ENCODE measurements at regions not wholly inside any gene's neighbourhood (a gene's known extent, or its start where the extent isn't known, plus 50 kb on each side); places are given as distances from the start of the nearest gene placed in this dataset.

DNA sequence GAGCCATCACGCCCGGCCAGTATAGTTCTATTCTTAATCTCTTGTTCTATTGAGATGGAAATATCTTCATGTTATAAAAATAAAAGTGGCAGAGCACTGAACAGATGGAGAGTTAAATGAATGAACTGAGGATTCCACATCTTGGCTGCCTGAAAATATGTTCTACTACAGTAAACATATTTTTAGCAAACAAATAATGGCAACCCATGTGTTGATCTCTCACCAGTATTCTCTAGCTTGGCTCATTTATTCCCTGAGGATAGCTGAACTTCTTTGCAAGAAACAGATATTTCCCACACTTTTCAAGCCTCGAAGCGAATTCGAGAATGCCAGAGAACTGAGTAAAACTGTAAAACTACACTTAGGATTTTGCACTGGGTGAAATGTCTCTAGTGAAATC, 58.9 kb downstream of the DIRAS3 start:
- no peaks in the 10 kb centered on the region for H3K36me3 ChIP-seq (ENCODE audit: control insufficient read depth, insufficient read depth, low read length)
- no peaks in the 10 kb centered on the region for H3K4me1 ChIP-seq (ENCODE audit: control insufficient read depth, insufficient read depth, low read length)
- no peaks in the 10 kb centered on the region for H3K27me3 ChIP-seq (ENCODE audit: control insufficient read depth, insufficient read depth, low read length)
- H3K9me3 ChIP-seq (ENCODE audit: control insufficient read depth, insufficient read depth, low read length) = peaks cover 7% of the 10 kb centered on the region
- no peak overlapping the region for H3K27ac ChIP-seq (ENCODE audit: low read depth, low read length)
- H3K9ac ChIP-seq (ENCODE audit: low read depth, low read length) = no peak overlapping the region
- no peak overlapping the region for H3K4me3 ChIP-seq (ENCODE audit: low read depth, low read length)

DNA sequence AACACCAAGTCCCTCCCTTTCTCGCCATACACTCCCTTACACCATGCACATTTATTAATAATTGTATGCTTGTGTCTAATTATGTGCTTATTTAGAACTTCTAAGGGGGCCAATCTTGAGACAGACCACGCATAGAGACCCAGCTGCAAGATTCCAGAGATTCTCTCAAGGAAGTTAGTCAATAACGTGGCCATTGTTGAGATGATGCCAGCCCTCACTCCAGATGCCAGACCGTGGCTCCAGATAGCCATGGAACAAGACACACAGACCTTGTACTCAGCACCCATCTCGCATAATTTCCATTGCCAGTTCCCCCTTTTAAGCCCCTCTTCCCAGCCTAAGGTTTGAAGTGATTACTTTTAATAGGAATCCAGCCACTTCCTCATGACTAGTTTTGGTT, 62.4 kb downstream of the DIRAS3 start:
- Histone ChIP-seq H3K27ac (ENCODE audit: low read depth, low read length) (no peak overlapping the region), H3K36me3 (ENCODE audit: control insufficient read depth, insufficient read depth, low read length) (no peaks in the 10 kb centered on the region), H3K9ac (ENCODE audit: low read depth, low read length) (no peak overlapping the region), H3K27me3 (ENCODE audit: control insufficient read depth, insufficient read depth, low read length) (no peaks in the 10 kb centered on the region), H3K4me3 (ENCODE audit: low read depth, low read length) (no peak overlapping the region), H3K4me1 (ENCODE audit: control insufficient read depth, insufficient read depth, low read length) (no peaks in the 10 kb centered on the region), H3K9me3 (ENCODE audit: control insufficient read depth, insufficient read depth, low read length) (no peaks in the 10 kb centered on the region)

DNA sequence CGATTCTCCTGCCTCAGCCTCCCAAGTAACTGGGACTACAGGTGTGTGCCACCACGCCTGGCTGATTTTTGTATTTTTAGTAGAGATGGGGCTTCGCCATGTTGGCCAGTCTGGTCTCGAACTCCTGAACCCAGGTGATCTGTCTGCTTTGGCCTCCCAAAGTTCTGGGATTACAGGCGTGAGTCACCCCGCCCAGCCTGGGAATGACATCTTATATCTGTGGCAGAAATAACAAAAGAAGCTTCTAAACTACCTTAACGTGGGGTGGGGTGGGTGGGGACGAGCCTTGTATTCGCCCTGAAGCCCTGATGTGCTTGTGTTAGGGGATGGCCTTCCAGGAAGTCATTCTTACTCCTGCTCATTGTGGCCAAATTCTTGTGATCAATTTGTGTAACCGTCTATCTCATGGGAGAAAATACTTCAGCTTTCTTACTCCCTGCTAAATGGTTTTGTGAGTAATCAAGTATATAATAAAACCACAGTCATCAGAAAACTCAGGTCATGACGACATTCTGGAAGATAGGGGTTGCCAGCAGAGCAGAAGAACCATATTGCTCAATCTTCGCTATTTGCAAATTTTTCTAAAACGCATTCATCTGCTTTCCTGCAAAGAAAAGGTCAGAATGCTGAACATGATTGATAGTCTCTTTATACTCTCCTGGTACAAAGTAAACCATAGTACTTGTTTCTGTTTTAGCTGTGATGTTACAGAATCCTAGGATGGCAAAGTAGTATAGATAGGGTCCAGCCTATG, 63.2 kb downstream of the DIRAS3 start:
- Histone ChIP-seq H3K36me3 (ENCODE audit: control insufficient read depth, insufficient read depth, low read length) (no peaks in the 10 kb centered on the region), H3K27ac (ENCODE audit: low read depth, low read length) (no peak overlapping the region), H3K9me3 (ENCODE audit: control insufficient read depth, insufficient read depth, low read length) (no peaks in the 10 kb centered on the region), H3K9ac (ENCODE audit: low read depth, low read length) (no peak overlapping the region), H3K4me3 (ENCODE audit: low read depth, low read length) (no peak overlapping the region), H3K27me3 (ENCODE audit: control insufficient read depth, insufficient read depth, low read length) (no peaks in the 10 kb centered on the region), H3K4me1 (ENCODE audit: control insufficient read depth, insufficient read depth, low read length) (no peaks in the 10 kb centered on the region)

DNA sequence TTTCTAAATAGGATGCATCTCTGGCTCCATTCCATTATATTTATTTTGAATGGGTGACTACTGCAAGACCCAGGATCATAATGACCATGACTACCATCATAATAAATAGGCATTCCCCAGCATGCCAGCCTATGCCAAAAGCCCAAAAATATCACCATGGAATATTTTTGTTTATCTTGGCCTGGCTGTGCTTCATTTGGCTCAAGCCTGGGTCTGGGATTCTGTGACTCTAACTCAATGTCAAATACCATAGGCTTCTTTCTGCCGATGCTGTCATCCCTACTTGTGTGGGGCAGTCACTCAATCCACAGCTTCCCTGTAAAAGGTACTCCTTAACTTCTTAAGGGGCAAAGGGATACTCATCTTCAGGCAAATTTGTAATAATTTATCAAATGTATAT, 66.6 kb downstream of the DIRAS3 start:
- H3K9ac ChIP-seq (ENCODE audit: low read depth, low read length) = no peak overlapping the region
- no peak overlapping the region for H3K4me3 ChIP-seq (ENCODE audit: low read depth, low read length)
- no peaks in the 10 kb centered on the region for H3K27me3 ChIP-seq (ENCODE audit: control insufficient read depth, insufficient read depth, low read length)
- H3K36me3 ChIP-seq (ENCODE audit: control insufficient read depth, insufficient read depth, low read length) = no peaks in the 10 kb centered on the region
- no peaks in the 10 kb centered on the region for H3K9me3 ChIP-seq (ENCODE audit: control insufficient read depth, insufficient read depth, low read length)
- H3K4me1 ChIP-seq (ENCODE audit: control insufficient read depth, insufficient read depth, low read length) = no peaks in the 10 kb centered on the region; the same call in 1 of the 2 replicates
- H3K27ac ChIP-seq (ENCODE audit: low read depth, low read length) = no peak overlapping the region

DNA sequence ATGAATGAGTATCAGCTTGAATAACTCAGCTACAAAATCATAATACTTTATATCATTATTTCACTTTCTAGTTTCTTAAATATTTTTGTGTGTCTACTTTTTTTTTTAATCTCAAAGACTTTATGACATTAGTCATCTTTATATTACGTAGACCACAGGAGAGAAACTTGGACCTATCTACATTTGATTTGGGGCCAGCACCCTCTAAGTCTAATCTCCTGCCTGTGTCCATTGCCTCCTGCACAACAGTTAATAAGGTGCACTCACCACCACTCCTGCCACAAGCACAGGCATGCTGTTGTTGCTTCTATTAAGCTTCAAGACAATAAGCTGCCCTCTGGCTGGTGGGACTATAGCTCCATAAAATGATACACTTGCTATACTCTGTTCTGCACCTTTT, 70.4 kb downstream of the DIRAS3 start:
- H3K4me3 ChIP-seq (ENCODE audit: low read depth, low read length) = no peak overlapping the region
- H3K27ac ChIP-seq (ENCODE audit: low read depth, low read length) = no peak overlapping the region
- H3K4me1 ChIP-seq (ENCODE audit: control insufficient read depth, insufficient read depth, low read length) = no peaks in the 10 kb centered on the region; the same call in 1 of the 2 replicates
- H3K9ac ChIP-seq (ENCODE audit: low read depth, low read length) = no peak overlapping the region
- H3K9me3 ChIP-seq (ENCODE audit: control insufficient read depth, insufficient read depth, low read length) = no peaks in the 10 kb centered on the region
- H3K27me3 ChIP-seq (ENCODE audit: control insufficient read depth, insufficient read depth, low read length) = no peaks in the 10 kb centered on the region
- H3K36me3 ChIP-seq (ENCODE audit: control insufficient read depth, insufficient read depth, low read length) = no peaks in the 10 kb centered on the region

DNA sequence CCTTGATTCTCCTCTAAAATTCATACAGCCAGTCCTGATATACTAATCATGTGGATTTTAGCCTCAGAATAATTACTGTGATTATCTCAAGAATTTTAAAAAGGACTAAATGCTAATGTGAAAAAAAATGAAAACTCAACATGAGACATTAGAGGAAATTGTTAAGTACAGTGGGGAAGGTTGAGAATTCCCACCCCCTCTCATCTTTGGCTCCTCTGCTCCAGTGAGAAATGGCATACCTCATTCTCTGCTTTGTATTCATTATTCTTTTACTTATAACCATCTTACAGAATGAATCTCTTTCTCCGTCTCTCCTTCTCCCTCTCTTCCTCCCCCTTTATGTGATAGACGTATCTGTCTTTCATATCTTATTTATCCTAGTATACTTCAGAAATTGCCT, 70.9 kb downstream of the DIRAS3 start:
- H3K4me3 ChIP-seq (ENCODE audit: low read depth, low read length) = no peak overlapping the region
- H3K27me3 ChIP-seq (ENCODE audit: control insufficient read depth, insufficient read depth, low read length) = no peaks in the 10 kb centered on the region
- no peak overlapping the region for H3K9ac ChIP-seq (ENCODE audit: low read depth, low read length)
- H3K4me1 ChIP-seq (ENCODE audit: control insufficient read depth, insufficient read depth, low read length) = no peaks in the 10 kb centered on the region; the same call in 1 of the 2 replicates
- H3K36me3 ChIP-seq (ENCODE audit: control insufficient read depth, insufficient read depth, low read length) = no peaks in the 10 kb centered on the region
- no peaks in the 10 kb centered on the region for H3K9me3 ChIP-seq (ENCODE audit: control insufficient read depth, insufficient read depth, low read length)
- H3K27ac ChIP-seq (ENCODE audit: low read depth, low read length) = no peak overlapping the region

DNA sequence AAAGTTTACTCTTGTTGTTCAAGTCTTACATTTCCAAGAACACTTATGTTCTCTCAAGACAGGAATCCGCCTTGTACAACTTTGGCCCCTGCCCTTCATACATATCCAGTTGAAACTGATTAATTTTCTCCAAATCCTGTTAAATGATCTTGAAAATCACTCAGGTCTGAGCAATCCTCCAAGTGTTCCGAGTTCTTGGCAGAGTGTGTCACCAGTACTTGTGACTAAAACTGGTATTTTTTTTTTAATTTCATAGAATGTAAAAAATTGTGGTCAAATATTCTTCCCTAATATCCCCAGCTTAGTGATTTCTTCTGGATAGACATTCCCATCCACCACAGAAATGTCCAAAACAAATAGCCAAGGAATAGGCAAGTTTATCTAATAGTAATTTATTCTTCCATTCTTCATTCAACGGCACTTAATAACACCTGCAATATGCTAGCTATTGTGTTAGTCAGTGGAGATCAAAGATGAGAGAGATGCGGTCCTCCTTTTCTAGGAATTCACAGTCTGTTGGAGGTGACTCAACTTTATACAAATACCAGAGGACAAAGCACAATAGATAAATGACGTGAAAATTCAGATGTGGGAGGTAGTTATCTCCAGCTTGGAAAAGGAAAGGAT, 71.4 kb downstream of the DIRAS3 start:
- H3K27ac ChIP-seq (ENCODE audit: low read depth, low read length) = no peak overlapping the region
- no peaks in the 10 kb centered on the region for H3K36me3 ChIP-seq (ENCODE audit: control insufficient read depth, insufficient read depth, low read length)
- no peaks in the 10 kb centered on the region; the same call in 1 of the 2 replicates for H3K4me1 ChIP-seq (ENCODE audit: control insufficient read depth, insufficient read depth, low read length)
- H3K9ac ChIP-seq (ENCODE audit: low read depth, low read length) = no peak overlapping the region
- no peak overlapping the region for H3K4me3 ChIP-seq (ENCODE audit: low read depth, low read length)
- no peaks in the 10 kb centered on the region for H3K9me3 ChIP-seq (ENCODE audit: control insufficient read depth, insufficient read depth, low read length)
- H3K27me3 ChIP-seq (ENCODE audit: control insufficient read depth, insufficient read depth, low read length) = no peaks in the 10 kb centered on the region

DNA sequence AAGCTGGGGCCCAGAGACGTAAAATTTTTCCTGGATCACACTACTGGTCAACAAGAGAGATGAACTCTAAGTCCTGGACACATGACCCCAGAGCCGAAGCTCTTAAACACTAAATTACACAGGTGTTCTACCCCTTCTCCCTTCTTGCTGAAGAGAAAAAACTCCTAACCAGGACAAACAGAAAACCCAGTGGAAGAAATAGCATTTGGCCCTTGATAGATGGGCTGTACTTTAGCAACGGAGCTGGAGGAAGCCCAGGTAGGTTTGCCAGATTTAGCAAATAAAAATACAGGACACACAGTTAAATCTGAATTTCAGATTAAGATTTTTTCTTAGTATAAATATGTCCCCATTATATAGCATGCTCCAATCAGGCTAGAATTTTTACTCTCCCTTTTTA, 72.7 kb downstream of the DIRAS3 start:
- no peaks in the 10 kb centered on the region for H3K36me3 ChIP-seq (ENCODE audit: control insufficient read depth, insufficient read depth, low read length)
- H3K9ac ChIP-seq (ENCODE audit: low read depth, low read length) = no peak overlapping the region
- no peaks in the 10 kb centered on the region for H3K27me3 ChIP-seq (ENCODE audit: control insufficient read depth, insufficient read depth, low read length)
- H3K27ac ChIP-seq (ENCODE audit: low read depth, low read length) = no peak overlapping the region
- H3K9me3 ChIP-seq (ENCODE audit: control insufficient read depth, insufficient read depth, low read length) = no peaks in the 10 kb centered on the region
- H3K4me3 ChIP-seq (ENCODE audit: low read depth, low read length) = no peak overlapping the region
- no peaks in the 10 kb centered on the region; the same call in 1 of the 2 replicates for H3K4me1 ChIP-seq (ENCODE audit: control insufficient read depth, insufficient read depth, low read length)

DNA sequence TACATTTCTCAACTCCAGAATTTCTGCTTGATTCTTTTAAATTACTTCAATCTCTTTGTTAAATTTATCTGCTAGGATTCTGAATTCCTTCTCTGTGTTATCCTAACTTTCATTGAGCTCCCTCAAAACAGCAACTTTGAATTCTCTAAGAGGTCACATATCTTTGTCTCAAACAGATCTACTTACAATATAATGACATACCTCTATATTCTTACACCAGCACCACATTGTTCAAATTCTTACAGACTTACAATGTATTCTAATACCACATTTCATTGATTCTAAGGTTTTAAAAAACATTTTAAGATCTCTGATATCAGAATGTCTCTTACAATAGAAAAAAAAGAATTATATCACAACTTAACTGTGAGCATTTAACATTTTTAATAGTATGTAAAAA, 77.4 kb downstream of the DIRAS3 start:
- no peak overlapping the region for H3K9ac ChIP-seq (ENCODE audit: low read depth, low read length)
- no peaks in the 10 kb centered on the region for H3K4me1 ChIP-seq (ENCODE audit: control insufficient read depth, insufficient read depth, low read length)
- H3K27ac ChIP-seq (ENCODE audit: low read depth, low read length) = no peak overlapping the region
- H3K27me3 ChIP-seq (ENCODE audit: control insufficient read depth, insufficient read depth, low read length) = no peaks in the 10 kb centered on the region
- no peaks in the 10 kb centered on the region for H3K9me3 ChIP-seq (ENCODE audit: control insufficient read depth, insufficient read depth, low read length)
- H3K36me3 ChIP-seq (ENCODE audit: control insufficient read depth, insufficient read depth, low read length) = no peaks in the 10 kb centered on the region
- no peak overlapping the region for H3K4me3 ChIP-seq (ENCODE audit: low read depth, low read length)

DNA sequence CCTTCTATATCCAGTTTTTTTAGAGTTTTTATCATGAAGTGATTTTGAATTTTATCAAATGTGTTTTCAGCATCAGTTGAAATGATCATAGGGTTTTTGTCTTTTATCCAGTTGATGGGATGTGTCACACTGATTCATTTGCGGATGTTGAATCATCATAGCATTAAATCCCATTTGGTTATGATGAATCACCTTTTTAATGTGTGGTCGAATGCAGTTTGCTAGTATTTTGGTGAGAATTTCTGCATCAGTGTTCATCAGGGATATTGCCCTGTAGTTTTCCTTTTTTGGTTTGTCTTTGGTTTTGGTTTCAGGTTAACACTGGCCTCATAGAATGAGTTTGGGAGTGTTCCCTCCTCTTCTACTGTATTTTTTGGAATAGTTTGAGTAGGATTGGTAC, 80.3 kb downstream of the DIRAS3 start:
- no peaks in the 10 kb centered on the region for H3K9me3 ChIP-seq (ENCODE audit: control insufficient read depth, insufficient read depth, low read length)
- H3K27me3 ChIP-seq (ENCODE audit: control insufficient read depth, insufficient read depth, low read length) = no peaks in the 10 kb centered on the region
- H3K27ac ChIP-seq (ENCODE audit: low read depth, low read length) = no peak overlapping the region
- no peaks in the 10 kb centered on the region for H3K4me1 ChIP-seq (ENCODE audit: control insufficient read depth, insufficient read depth, low read length)
- H3K9ac ChIP-seq (ENCODE audit: low read depth, low read length) = no peak overlapping the region
- H3K4me3 ChIP-seq (ENCODE audit: low read depth, low read length) = no peak overlapping the region
- H3K36me3 ChIP-seq (ENCODE audit: control insufficient read depth, insufficient read depth, low read length) = no peaks in the 10 kb centered on the region

DNA sequence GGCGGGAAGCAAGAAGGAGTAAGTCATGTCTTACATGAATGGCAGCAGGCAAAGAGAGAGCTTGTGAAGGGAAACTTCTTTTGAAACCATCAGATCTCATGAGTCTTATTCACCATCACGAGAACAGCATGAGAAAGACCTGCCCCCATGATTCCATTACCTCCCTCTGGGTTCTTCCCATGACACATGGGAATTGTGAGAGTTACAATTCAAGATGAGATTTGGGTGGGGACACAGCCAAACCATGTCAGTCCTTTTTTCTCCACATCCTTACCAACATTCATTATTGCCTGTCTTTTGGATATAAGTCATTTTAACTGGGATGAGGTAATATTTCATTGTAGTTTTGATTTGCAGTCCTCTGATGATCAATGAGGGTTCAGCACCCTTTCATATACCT, 81.0 kb downstream of the DIRAS3 start:
- Histone ChIP-seq H3K9ac (ENCODE audit: low read depth, low read length) (no peak overlapping the region), H3K4me3 (ENCODE audit: low read depth, low read length) (no peak overlapping the region), H3K27ac (ENCODE audit: low read depth, low read length) (no peak overlapping the region), H3K36me3 (ENCODE audit: control insufficient read depth, insufficient read depth, low read length) (no peaks in the 10 kb centered on the region), H3K27me3 (ENCODE audit: control insufficient read depth, insufficient read depth, low read length) (no peaks in the 10 kb centered on the region), H3K9me3 (ENCODE audit: control insufficient read depth, insufficient read depth, low read length) (no peaks in the 10 kb centered on the region), H3K4me1 (ENCODE audit: control insufficient read depth, insufficient read depth, low read length) (no peaks in the 10 kb centered on the region)

All from HUES48 (cell line).